Effector memory CD8-positive, alpha-beta T cell (primary cell): ENCODE measurements at regions not wholly inside any gene's neighbourhood (a gene's known extent, or its start where the extent isn't known, plus 50 kb on each side); places are given as distances from the start of the nearest gene placed in this dataset.

ENCODE experiments used
- ATAC-seq: fragments of 150-1000 bp; cut with Tn5 transposase; replicated peaks from 2 replicates; pipeline ENCODE4 v1.10.0; 2021; ENCODE audit warnings: mild to moderate bottlenecking, moderate library complexity
- DNase-seq, 3 experiments: peaks; one replicate each; pipeline ENCODE4 v3.0.0; 2021
- H3K27ac Mint-ChIP-seq, 2 donors: one replicate each; pipeline ENCODE4 v1.8.0; 2022; ENCODE audit warnings: mild to moderate bottlenecking in 2 of 2, mixed read lengths in 2 of 2, moderate library complexity in 2 of 2
- H3K27me3 Mint-ChIP-seq, 2 donors: one replicate each; pipeline ENCODE4 v1.8.0; 2022; ENCODE audit warnings: mixed read lengths in 2 of 2
- H3K36me3 Mint-ChIP-seq: one replicate; pipeline ENCODE4 v1.8.0; 2022; ENCODE audit warnings: mild to moderate bottlenecking, moderate library complexity, mixed read lengths; ENCODE audit not compliant: insufficient read depth
- H3K4me1 Mint-ChIP-seq, 2 donors: one replicate each; pipeline ENCODE4 v1.8.0; 2022; ENCODE audit warnings: low read depth in 2 of 2, mixed read lengths in 2 of 2
- H3K4me3 Mint-ChIP-seq, 2 donors: one replicate each; pipeline ENCODE4 v1.8.0; 2022; ENCODE audit warnings: mild to moderate bottlenecking in 2 of 2, mixed read lengths in 2 of 2, moderate library complexity in 2 of 2
- H3K9me3 Mint-ChIP-seq, 2 donors: one replicate each; pipeline ENCODE4 v1.8.0; 2022; ENCODE audit warnings: mixed read lengths in 2 of 2

GRCh38 chr2:105450471-105450870 is 51.6 kb upstream of the FHL2 start:
- Mint-ChIP-seq H3K36me3 (no peaks in the 10 kb centered on the region), H3K4me1 (no peaks in the 10 kb centered on the region), H3K4me3 (no peak overlapping the region), H3K27ac (no peak overlapping the region), H3K27me3 (peaks cover 54 to 72% of the 10 kb centered on the region in 2 donors), H3K9me3 (no peaks in the 10 kb centered on the region)
- no peak for DNase-seq
- ATAC-seq = no peak

GRCh38 chr2:105449076-105449475 is 50.2 kb upstream of the FHL2 start:
- Mint-ChIP-seq H3K36me3 (no peaks in the 10 kb centered on the region), H3K4me3 (no peak overlapping the region), H3K9me3 (no peaks in the 10 kb centered on the region), H3K27ac (no peak overlapping the region), H3K27me3 (peaks cover 58 to 68% of the 10 kb centered on the region in 2 donors), H3K4me1 (no peaks in the 10 kb centered on the region)
- DNase-seq (no peak), ATAC-seq (no peak)
